ENCODE measurements at regions not wholly inside any gene's neighbourhood (a gene's known extent, or its start where the extent isn't known, plus 50 kb on each side); places are given as distances from the start of the nearest gene placed in this dataset.

DNA sequence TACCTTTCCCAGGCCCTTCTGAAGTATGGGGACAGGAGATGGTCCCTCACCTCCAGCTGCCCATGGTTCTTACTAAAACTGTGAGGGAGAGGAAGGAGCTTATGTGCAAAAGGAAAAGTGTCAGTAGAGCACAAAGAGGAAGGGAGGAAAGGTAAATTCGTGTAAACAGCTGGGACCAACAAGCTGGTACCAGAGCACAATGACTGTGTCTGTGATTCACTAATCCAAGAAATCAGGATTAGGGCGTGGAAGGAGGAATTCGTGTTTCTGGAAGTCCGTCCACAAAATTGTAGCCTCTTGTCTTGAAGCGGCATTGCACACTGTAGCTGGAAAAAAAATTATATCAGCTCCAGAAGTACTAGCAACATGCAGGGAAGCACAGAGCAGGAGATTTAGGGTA is 129.0 kb upstream of the RREB1 start:
- no peak for TF ChIP-seq CTCF (IDR thresholded peaks at IDR 0.05; ENCODE audit: low read length)
- TF ChIP-seq EZH2 (IDR thresholded peaks at IDR 0.05; ENCODE audit: borderline replicate concordance, low read length) = no peak
